ENCODE measurements at regions not wholly inside any gene's neighbourhood (a gene's known extent, or its start where the extent isn't known, plus 50 kb on each side); places are given as distances from the start of the nearest gene placed in this dataset.

- FAIRE-seq: no peak
Observed at GRCh38 chr9:89554307-89555035, 50.3 kb upstream of the GADD45G start.

- no peak for FAIRE-seq
Observed at GRCh38 chr9:89553451-89554010, 51.3 kb upstream of the GADD45G start.

DNA sequence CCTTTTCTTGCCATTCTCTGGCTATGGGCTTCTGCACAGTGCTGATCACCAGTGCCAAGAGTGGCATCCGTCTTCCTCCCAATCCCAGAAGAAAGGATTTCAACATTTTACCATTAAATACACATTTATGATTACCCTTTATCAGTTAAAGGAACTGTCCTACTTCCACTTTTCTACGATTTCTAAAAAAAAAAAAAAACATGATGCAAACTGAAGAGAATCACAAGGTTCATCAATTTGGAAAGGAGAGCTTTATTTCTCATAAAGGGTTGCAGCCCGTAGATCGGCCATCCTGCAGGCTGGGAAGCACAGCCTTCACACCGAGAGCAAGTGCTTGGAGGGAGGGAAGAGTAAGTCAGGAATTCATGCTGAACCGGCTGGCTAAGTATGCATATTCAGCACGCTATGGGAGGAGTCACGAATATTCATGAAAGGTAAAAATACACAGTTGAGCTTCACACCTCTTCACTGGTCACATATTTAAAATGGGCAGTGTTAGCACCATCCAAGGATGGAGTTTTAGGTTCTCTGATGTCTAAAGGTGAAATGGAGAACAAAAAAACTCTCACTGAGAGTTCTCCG lies 52.5 kb upstream of the SEMA4D start:
- no peak for FAIRE-seq

GRCh38 chr9:89549031-89549644 lies 51.2 kb upstream of the SEMA4D start:
- FAIRE-seq: peak; percentile 71

DNA sequence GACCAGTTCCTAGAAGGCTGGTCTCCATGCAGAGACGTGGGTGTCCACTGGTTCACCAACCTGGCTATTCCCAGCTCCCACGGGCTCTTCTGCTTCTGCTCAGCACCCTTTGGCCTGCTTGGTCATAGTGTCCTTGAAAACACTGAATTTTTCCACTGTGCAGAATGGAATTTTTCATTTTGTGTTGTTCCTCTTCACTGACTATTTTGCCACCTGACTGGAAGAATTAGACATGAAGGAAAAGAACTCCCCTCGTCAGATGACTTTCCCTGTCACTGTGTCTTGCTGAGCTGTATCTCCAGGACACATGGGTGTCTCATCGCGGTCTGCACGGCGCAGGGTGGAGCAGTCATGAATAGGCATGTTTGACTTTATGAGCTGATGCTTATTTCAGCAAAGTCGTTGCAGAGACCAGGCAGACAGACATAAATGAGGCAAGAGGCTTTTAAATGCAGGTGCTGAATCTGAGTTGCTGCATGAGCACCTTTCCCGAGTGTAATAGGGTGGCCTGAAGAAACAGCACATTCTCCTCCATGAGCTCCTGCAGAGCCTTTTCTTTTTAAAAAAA lies 50.2 kb upstream of the SEMA4D start:
- no peak for FAIRE-seq

All from G401.6 (cell line).